ENCODE measurements at regions not wholly inside any gene's neighbourhood (a gene's known extent, or its start where the extent isn't known, plus 50 kb on each side); places are given as distances from the start of the nearest gene placed in this dataset.

GRCh38 chr7:81439591-81439990, 330.3 kb downstream of the HGF start:
- TF ChIP-seq, protein P1, sequence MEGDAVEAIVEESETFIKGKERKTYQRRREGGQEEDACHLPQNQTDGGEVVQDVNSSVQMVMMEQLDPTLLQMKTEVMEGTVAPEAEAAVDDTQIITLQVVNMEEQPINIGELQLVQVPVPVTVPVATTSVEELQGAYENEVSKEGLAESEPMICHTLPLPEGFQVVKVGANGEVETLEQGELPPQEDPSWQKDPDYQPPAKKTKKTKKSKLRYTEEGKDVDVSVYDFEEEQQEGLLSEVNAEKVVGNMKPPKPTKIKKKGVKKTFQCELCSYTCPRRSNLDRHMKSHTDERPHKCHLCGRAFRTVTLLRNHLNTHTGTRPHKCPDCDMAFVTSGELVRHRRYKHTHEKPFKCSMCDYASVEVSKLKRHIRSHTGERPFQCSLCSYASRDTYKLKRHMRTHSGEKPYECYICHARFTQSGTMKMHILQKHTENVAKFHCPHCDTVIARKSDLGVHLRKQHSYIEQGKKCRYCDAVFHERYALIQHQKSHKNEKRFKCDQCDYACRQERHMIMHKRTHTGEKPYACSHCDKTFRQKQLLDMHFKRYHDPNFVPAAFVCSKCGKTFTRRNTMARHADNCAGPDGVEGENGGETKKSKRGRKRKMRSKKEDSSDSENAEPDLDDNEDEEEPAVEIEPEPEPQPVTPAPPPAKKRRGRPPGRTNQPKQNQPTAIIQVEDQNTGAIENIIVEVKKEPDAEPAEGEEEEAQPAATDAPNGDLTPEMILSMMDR (IDR thresholded peaks at IDR 0.05) = no peak
- no peak for TF ChIP-seq POLR2A (IDR thresholded peaks at IDR 0.05)
- no peak for TF ChIP-seq POLR2AphosphoS5 (IDR thresholded peaks at IDR 0.05)
